HG03432 (cell line): ENCODE measurements at regions not wholly inside any gene's neighbourhood (a gene's known extent, or its start where the extent isn't known, plus 50 kb on each side); places are given as distances from the start of the nearest gene placed in this dataset.
A peak's percentile ranks its signal among the peaks of the same experiment; 100 is the strongest.
"Not testable (repeated sequence)": the region's sequence is repeated elsewhere in the genome, so short reads cannot be mapped to it uniquely, and the experiment has no call there.

ENCODE experiments used
- ATAC-seq: cut with Tn5 transposase; IDR thresholded peaks from one replicate; pipeline ENCODE4 v1.9.1; 2021; ENCODE audit warnings: mild to moderate bottlenecking, moderate library complexity; ENCODE audit not compliant: unreplicated experiment

DNA sequence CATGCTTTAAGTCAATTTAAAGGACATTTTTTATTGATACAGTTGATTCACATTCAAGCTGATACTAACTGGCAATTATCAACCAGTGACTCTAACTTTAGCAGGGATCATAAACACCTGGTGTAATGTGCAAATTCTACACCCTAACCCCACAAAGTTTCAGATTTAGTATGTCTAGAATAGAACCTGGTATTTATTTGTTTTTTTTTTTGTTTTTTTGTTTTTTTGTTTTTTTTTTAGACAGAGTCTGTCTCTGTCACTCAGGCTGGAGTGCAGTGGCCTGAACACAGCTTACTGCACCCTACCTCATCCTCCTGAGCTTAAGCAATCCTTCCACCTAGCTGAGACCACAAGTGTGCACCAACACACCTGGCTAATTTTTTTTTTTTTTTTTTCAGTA lies 311.2 kb upstream of the SEMA6A start:
- peak; percentile 73 for ATAC-seq

DNA sequence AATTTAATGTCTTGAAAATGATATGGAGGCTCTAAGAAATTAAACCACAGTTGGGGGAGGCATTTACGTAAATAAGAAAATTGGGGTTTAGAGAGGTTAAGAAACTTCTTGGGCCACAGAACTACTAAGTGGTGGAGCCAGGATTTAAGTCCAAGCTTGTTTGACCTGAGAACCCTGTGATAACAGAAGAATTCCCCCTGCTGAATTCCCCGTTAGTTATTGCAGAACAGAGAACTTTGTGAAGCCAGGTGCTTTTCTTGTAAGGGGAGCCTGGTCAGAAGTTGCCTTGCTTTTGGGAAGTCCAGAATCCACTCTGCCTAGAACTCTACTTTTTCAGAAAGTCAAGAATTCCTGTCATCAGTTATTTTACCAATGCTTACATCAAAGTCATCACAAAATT lies 309.3 kb upstream of the SEMA6A start:
- peak; percentile 65 for ATAC-seq

- no peak for ATAC-seq
These were observed 307.4 kb upstream of the SEMA6A start for GRCh38 chr5:116881921-116882531.

DNA sequence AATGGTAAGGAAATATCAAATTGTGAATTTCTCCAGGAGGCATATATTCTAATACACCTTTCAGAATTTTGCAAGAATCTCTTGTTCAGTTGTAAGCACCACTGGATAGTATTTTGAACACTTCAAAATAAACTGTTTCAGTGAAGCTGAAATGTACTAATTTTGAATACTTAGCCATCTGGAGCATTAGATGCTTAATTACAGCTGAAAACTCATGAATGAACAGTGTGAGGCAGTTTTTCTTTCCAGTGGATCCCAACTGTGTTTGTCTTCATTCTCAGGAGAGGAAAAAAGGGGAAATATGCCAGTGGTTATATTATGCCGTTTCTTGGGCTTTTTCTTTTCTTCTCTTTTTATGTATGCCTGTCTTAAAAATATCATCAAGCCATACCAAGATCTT lies 306.0 kb upstream of the SEMA6A start:
- ATAC-seq: no peak

DNA sequence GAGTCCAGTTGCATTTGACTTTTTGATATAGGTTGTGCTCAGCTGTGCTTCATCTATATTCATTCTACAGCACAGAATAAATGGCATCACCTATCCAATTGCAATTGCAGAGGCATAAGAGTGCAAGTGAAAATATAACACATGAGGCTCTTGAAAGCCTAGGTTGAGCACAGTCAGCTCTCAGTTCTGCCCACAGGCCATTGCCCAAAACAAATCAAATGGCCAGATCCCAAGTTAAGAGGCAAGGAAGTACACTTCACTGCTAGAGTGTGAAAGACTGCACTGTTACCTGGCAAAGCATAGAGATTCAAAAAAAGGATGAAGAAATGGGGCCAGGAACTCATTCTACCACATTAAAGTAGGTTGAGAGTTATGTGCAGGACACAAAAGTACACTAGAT lies 305.5 kb upstream of the SEMA6A start:
- ATAC-seq: no peak

DNA sequence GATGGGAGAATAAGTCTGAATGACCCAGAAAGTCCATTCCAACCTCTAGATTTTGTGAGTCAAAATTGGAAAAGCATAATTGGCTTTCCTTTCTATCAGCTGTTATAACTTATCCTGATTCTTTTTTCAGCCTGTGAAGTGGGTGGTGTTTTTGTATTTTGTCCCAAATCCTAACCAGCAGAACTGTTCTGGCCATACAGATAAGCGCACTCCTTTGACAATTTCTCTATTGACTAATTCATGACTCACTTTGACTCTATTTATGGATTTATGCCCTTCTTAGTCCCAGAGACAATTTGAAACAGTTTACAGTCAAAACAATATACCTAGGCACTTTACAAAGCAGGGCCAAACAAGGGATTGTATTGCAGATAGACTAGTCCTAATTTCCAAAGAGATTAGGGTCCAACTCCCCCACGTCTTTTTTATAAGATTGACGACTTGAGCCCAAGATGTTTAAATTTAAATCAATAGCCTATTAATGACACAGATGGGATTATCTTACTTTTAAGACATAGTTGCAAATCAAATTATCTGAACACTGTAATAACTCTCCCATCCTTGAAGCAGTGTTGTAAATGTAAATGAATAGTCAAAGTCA lies 301.7 kb upstream of the SEMA6A start:
- ATAC-seq: no peak

- ATAC-seq: no peak
These were observed 298.4 kb upstream of the SEMA6A start for GRCh38 chr5:116872986-116873385.

GRCh38 chr5:116872486-116872885 lies 297.9 kb upstream of the SEMA6A start:
- no peak for ATAC-seq

DNA sequence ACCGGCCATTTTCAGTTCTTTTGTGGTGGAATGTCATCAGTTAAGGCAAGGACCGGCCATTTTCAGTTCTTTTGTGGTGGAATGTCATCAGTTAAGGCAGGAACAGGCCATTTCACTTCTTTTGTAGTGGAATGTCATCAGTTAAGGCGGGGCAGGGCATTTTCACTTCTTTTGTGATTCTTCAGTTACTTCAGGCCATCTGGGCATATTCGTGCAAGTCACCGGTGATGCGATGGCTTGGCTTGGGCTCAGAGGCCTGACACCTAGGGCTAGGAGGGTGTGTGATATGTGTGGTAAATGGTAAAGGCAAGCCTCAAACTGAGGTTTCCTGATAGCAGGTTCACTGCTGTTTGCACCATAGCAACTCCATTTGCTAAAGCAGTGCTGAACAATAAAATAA lies 293.2 kb upstream of the SEMA6A start:
- ATAC-seq: not testable (repeated sequence)

DNA sequence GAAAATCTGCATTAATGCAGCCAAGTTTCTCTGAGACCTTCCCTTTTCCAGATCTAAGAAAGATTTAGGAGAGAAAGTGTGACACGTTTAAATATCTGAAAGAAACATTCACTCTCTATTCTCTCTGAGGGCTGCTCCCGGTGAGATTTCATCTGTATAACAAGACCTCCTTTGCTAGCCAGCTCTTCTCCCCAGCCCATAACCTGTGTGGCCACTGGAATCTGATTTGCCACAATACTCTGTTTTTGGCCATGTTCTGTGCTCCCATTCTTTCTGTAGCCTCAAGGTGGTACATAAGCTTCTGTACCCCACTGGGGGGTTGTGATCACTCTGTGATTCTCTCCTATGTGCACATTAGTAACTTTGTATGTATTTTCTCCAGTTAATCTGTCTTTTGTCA lies 291.0 kb upstream of the SEMA6A start:
- ATAC-seq: no peak

- no peak for ATAC-seq
These were observed 290.2 kb upstream of the SEMA6A start for GRCh38 chr5:116864838-116865190.

- peak; percentile 60 for ATAC-seq
These were observed 289.7 kb upstream of the SEMA6A start for GRCh38 chr5:116864157-116864837.

GRCh38 chr5:116862632-116863455 lies 288.2 kb upstream of the SEMA6A start:
- no peak for ATAC-seq

DNA sequence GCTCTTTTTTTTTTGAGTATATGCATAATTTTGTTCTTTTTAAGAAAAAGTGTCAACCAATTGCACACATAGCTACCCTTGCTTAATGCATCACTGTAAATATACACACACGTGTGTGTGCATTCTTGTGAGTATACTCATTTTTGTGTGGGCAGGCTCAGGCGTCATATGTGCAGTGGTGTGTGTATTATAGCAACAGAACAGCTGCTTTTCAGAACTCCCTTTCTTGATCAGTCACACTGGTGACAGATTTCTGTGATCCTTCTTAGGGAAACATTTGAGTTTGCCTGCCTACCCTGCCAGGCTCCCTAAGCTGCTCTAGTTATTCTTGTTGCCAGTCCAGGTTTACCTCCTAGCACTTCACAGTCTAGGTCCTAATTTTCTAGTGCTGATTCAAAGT lies 287.0 kb upstream of the SEMA6A start:
- no peak for ATAC-seq

DNA sequence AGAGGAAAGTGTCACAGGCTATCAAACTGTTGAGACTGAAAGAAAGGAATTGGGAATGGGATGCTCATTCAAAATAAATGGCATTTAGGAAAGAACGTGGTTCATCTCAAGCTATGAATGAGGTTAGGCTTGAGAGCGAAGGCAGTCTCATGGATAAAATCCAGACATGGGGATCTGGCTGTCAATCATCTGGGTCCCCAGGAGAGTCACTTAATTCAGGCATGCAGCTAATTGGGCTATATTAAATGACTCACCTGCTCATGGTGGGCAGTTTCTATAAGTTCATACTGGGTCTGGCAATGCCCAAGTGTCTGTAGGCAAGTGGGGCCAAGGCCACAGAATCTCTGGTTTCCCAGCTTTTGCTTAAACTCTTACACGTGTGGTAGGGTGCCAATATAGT lies 286.5 kb upstream of the SEMA6A start:
- no peak for ATAC-seq

GRCh38 chr5:116859666-116860320 lies 285.2 kb upstream of the SEMA6A start:
- ATAC-seq: no peak

DNA sequence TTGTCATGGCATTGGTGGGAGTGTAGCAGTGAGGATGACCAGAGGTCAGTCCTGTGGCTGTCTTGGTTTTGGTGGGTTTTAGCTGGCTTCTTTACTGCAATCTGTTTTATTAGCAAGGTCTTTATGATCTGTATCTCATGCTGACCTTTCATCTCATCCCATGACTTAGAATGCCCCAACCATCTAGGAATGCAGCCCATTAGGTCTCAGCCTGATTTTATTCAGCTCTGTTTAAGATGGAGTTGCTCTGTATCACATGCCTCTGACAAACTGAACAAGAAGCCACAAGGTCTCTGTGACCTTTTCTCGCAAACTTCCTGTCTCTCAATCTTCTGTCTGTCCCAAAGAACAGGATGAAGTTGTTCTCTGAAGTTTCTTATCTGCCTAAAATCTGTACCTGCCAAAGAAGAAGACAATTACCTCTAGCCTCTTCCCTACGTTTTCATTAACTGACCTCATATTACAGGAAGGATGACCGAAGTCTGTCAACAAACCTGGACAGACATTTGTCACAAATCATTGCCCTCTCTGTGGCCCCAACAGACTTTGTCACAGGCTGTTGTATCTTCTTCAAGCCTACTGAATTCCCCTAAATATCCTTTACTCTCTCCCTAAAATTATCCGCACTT lies 284.2 kb upstream of the SEMA6A start:
- no peak for ATAC-seq

DNA sequence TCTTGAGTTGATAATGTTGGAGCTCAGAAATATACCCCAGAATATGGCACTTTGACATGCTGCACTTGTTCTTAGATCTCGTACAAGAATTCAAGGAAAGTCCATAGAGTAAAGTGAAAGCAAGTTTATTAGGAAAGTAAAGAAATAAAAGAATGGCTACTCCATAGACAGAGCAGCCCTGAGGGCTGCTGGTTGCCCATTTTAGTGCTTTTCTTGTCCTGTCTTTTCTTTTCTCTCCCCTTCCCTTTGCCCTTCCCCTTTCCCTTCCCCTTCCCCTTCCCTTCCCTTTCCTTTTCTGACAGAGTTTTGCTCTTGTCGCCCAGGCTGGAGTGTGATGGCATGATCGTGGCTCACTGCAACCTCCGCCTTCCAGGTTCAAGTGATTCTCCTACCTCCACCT lies 283.4 kb upstream of the SEMA6A start:
- not testable (repeated sequence) for ATAC-seq

DNA sequence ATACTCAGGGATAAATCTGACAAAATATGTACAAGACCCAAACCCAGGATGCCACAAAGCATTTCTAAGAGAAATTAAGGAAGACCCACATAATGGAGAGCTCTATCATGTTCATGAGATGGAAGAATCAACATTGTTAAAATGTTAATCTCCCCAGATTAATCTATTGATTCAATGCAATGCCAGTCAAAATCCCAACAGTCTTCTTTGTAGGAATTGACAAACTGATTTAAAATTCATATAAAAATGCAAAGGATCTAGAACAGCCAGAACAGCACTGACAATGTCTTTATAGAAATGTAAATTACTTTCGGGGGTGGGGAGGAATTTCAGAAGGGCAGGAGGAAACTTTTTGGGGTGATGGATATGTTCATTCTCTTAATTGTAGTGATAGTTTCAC lies 281.6 kb upstream of the SEMA6A start:
- no peak for ATAC-seq

GRCh38 chr5:116853992-116854391 lies 279.4 kb upstream of the SEMA6A start:
- no peak for ATAC-seq
